ENCODE measurements at regions not wholly inside any gene's neighbourhood (a gene's known extent, or its start where the extent isn't known, plus 50 kb on each side); places are given as distances from the start of the nearest gene placed in this dataset.

GRCh38 chr10:23768281-23768680, 329.4 kb downstream of the OTUD1 start:
- Histone ChIP-seq H3K4me1 (ENCODE audit: control insufficient read depth in 1 of 2, insufficient read depth in 2 of 2, low read length in 2 of 2) (no peaks in the 10 kb centered on the region), H3K9ac (ENCODE audit: low read length) (no peak overlapping the region), H2BK12ac (ENCODE audit: low read length) (no peak overlapping the region), H2BK5ac (ENCODE audit: low read depth, low read length, poor library complexity) (no peak overlapping the region), H4K91ac (ENCODE audit: low read depth, low read length) (no peak overlapping the region), H3K18ac (ENCODE audit: low read length) (no peak overlapping the region), H3K23ac (ENCODE audit: low read length) (no peak overlapping the region), H3K9me3 (ENCODE audit: insufficient read depth, low read depth, low read length) (no peaks in the 10 kb centered on the region), H2AFZ (ENCODE audit: insufficient read depth, low read length, poor library complexity) (no peak overlapping the region), H3K79me2 (ENCODE audit: control insufficient read depth, insufficient read depth, low read length, poor library complexity) (no peaks in the 10 kb centered on the region), H3K4me3 (ENCODE audit: low read depth, low read length) (no peak overlapping the region), H3K14ac (ENCODE audit: low read length) (no peak overlapping the region), H4K8ac (ENCODE audit: low read depth, low read length) (no peak overlapping the region), H3K36me3 (ENCODE audit: control insufficient read depth in 1 of 2, insufficient read depth in 2 of 2, low read length in 2 of 2) (no peaks in the 10 kb centered on the region), H3K4ac (ENCODE audit: low read depth, low read length) (no peak overlapping the region), H3K4me2 (ENCODE audit: low read length) (no peak overlapping the region), H2BK120ac (ENCODE audit: insufficient read depth, low read length, poor library complexity) (no peak overlapping the region), H2AK5ac (ENCODE audit: low read length) (no peak overlapping the region), H3K27ac (ENCODE audit: low read depth, low read length) (no peak overlapping the region), H3K79me1 (ENCODE audit: low read length) (no peaks in the 10 kb centered on the region), H3K27me3 (ENCODE audit: insufficient read depth, low read length) (no peaks in the 10 kb centered on the region), H4K12ac (ENCODE audit: low read depth, low read length) (no peak overlapping the region)
- WGBS (ENCODE audit: extremely low coverage, insufficient coverage, insufficient read length): no CpG with 5 or more reads among the region's 1 CpG
- no peak for DNase-seq

- Histone ChIP-seq H3K9me3 (ENCODE audit: insufficient read depth, low read depth, low read length) (no peaks in the 10 kb centered on the region), H3K79me1 (ENCODE audit: low read length) (no peaks in the 10 kb centered on the region), H3K4me2 (ENCODE audit: low read length) (no peak overlapping the region), H4K91ac (ENCODE audit: low read depth, low read length) (no peak overlapping the region), H3K9ac (ENCODE audit: low read length) (no peak overlapping the region), H3K4me1 (ENCODE audit: control insufficient read depth in 1 of 2, insufficient read depth in 2 of 2, low read length in 2 of 2) (no peaks in the 10 kb centered on the region), H4K8ac (ENCODE audit: low read depth, low read length) (no peak overlapping the region), H2BK120ac (ENCODE audit: insufficient read depth, low read length, poor library complexity) (no peak overlapping the region), H3K23ac (ENCODE audit: low read length) (no peak overlapping the region), H3K4me3 (ENCODE audit: low read depth, low read length) (no peak overlapping the region), H2AK5ac (ENCODE audit: low read length) (no peak overlapping the region), H4K12ac (ENCODE audit: low read depth, low read length) (no peak overlapping the region), H3K4ac (ENCODE audit: low read depth, low read length) (no peak overlapping the region), H3K18ac (ENCODE audit: low read length) (no peak overlapping the region), H3K79me2 (ENCODE audit: control insufficient read depth, insufficient read depth, low read length, poor library complexity) (no peaks in the 10 kb centered on the region), H3K27ac (ENCODE audit: low read depth, low read length) (no peak overlapping the region), H3K36me3 (ENCODE audit: control insufficient read depth in 1 of 2, insufficient read depth in 2 of 2, low read length in 2 of 2) (no peaks in the 10 kb centered on the region), H3K14ac (ENCODE audit: low read length) (no peak overlapping the region), H2AFZ (ENCODE audit: insufficient read depth, low read length, poor library complexity) (no peak overlapping the region), H2BK12ac (ENCODE audit: low read length) (no peak overlapping the region), H3K27me3 (ENCODE audit: insufficient read depth, low read length) (no peaks in the 10 kb centered on the region), H2BK5ac (ENCODE audit: low read depth, low read length, poor library complexity) (no peak overlapping the region)
- no peak for DNase-seq
- WGBS (ENCODE audit: extremely low coverage, insufficient coverage, insufficient read length): no CpG with 5 or more reads among the region's 2 CpGs
Measured at GRCh38 chr10:23777153-23777552, 338.3 kb downstream of the OTUD1 start.

DNA sequence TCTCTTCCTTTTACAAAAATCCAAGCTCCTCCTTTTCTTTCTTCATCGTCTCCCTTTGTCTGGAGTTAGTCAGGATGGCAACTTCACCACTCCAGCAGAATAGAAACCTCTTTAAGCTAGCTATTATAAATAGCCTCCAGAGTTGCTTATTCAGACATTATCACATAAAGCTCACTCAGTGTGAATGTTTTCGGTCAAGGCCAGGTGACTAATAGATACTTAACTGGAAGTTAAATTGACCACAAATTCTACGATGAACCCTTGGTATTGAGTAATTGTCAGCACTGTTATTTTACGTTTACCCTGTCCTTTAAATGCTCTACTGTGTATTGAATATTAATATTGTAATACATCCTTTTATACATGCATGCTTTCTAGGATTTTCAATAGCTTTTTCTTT, 340.4 kb downstream of the OTUD1 start:
- Histone ChIP-seq H3K4ac (ENCODE audit: low read depth, low read length) (no peak overlapping the region), H3K23ac (ENCODE audit: low read length) (no peak overlapping the region), H3K79me2 (ENCODE audit: control insufficient read depth, insufficient read depth, low read length, poor library complexity) (no peaks in the 10 kb centered on the region), H3K27ac (ENCODE audit: low read depth, low read length) (no peak overlapping the region), H3K4me2 (ENCODE audit: low read length) (no peak overlapping the region), H2AK5ac (ENCODE audit: low read length) (no peak overlapping the region), H2BK5ac (ENCODE audit: low read depth, low read length, poor library complexity) (no peak overlapping the region), H2AFZ (ENCODE audit: insufficient read depth, low read length, poor library complexity) (no peak overlapping the region), H3K36me3 (ENCODE audit: control insufficient read depth in 1 of 2, insufficient read depth in 2 of 2, low read length in 2 of 2) (no peaks in the 10 kb centered on the region), H2BK120ac (ENCODE audit: insufficient read depth, low read length, poor library complexity) (no peak overlapping the region), H3K18ac (ENCODE audit: low read length) (no peak overlapping the region), H4K91ac (ENCODE audit: low read depth, low read length) (no peak overlapping the region), H3K9me3 (ENCODE audit: insufficient read depth, low read depth, low read length) (no peaks in the 10 kb centered on the region), H3K14ac (ENCODE audit: low read length) (no peak overlapping the region), H3K9ac (ENCODE audit: low read length) (no peak overlapping the region), H3K79me1 (ENCODE audit: low read length) (no peaks in the 10 kb centered on the region), H4K8ac (ENCODE audit: low read depth, low read length) (no peak overlapping the region), H4K12ac (ENCODE audit: low read depth, low read length) (no peak overlapping the region), H3K27me3 (ENCODE audit: insufficient read depth, low read length) (no peaks in the 10 kb centered on the region), H2BK12ac (ENCODE audit: low read length) (no peak overlapping the region), H3K4me1 (ENCODE audit: control insufficient read depth in 1 of 2, insufficient read depth in 2 of 2, low read length in 2 of 2) (no peaks in the 10 kb centered on the region), H3K4me3 (ENCODE audit: low read depth, low read length) (no peak overlapping the region)
- no CpG with 5 or more reads among the region's 4 CpGs for WGBS (ENCODE audit: extremely low coverage, insufficient coverage, insufficient read length)
- DNase-seq: no peak

DNA sequence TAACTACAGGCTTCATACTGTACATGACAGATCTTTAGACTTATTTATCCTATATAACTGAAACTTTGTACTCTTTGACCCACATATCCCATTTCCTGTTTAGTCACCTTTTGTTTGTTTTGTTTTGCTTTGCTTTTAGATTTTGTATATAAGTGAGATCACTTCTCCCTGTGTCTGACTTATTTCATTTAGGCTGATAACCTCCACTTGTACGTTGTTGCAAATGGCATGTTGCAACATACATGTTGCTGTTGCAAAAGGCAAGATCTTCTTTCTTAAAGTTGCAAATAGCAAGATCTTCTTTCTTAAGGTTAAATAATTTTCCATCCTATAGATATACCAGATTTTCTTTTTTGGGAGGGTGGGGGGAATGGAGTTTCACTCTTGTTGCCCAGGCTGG, 341.5 kb downstream of the OTUD1 start:
- Histone ChIP-seq H3K14ac (ENCODE audit: low read length) (no peak overlapping the region), H3K9ac (ENCODE audit: low read length) (no peak overlapping the region), H3K4me1 (ENCODE audit: control insufficient read depth in 1 of 2, insufficient read depth in 2 of 2, low read length in 2 of 2) (no peaks in the 10 kb centered on the region), H3K79me1 (ENCODE audit: low read length) (no peaks in the 10 kb centered on the region), H3K4me2 (ENCODE audit: low read length) (no peak overlapping the region), H2AFZ (ENCODE audit: insufficient read depth, low read length, poor library complexity) (no peak overlapping the region), H2AK5ac (ENCODE audit: low read length) (no peak overlapping the region), H3K18ac (ENCODE audit: low read length) (no peak overlapping the region), H4K91ac (ENCODE audit: low read depth, low read length) (no peak overlapping the region), H2BK120ac (ENCODE audit: insufficient read depth, low read length, poor library complexity) (no peak overlapping the region), H3K4me3 (ENCODE audit: low read depth, low read length) (no peak overlapping the region), H3K27ac (ENCODE audit: low read depth, low read length) (no peak overlapping the region), H3K23ac (ENCODE audit: low read length) (no peak overlapping the region), H2BK12ac (ENCODE audit: low read length) (no peak overlapping the region), H3K36me3 (ENCODE audit: control insufficient read depth in 1 of 2, insufficient read depth in 2 of 2, low read length in 2 of 2) (no peaks in the 10 kb centered on the region), H3K27me3 (ENCODE audit: insufficient read depth, low read length) (no peaks in the 10 kb centered on the region), H2BK5ac (ENCODE audit: low read depth, low read length, poor library complexity) (no peak overlapping the region), H4K12ac (ENCODE audit: low read depth, low read length) (no peak overlapping the region), H3K79me2 (ENCODE audit: control insufficient read depth, insufficient read depth, low read length, poor library complexity) (no peaks in the 10 kb centered on the region), H3K4ac (ENCODE audit: low read depth, low read length) (no peak overlapping the region), H4K8ac (ENCODE audit: low read depth, low read length) (no peak overlapping the region), H3K9me3 (ENCODE audit: insufficient read depth, low read depth, low read length) (no peaks in the 10 kb centered on the region)
- no CpG with 5 or more reads among the region's 1 CpG for WGBS (ENCODE audit: extremely low coverage, insufficient coverage, insufficient read length)
- DNase-seq: no peak

Data from trophoblast cell (in vitro differentiated cells and primary cell).